BLaER1 (cell line): ENCODE measurements at regions not wholly inside any gene's neighbourhood (a gene's known extent, or its start where the extent isn't known, plus 50 kb on each side); places are given as distances from the start of the nearest gene placed in this dataset.

Experiments used
- H3K27ac ChIP-seq: shearing (Covaris generic); formaldehyde crosslinking; 2 replicates; pipeline ENCODE4 v1.8.1; 2022
- H3K27me3 ChIP-seq: shearing (Covaris generic); formaldehyde crosslinking; 2 replicates; pipeline ENCODE4 v1.8.1; 2022
- H3K36me3 ChIP-seq: shearing (Covaris generic); formaldehyde crosslinking; 2 replicates; pipeline ENCODE4 v1.8.1; 2022
- H3K4me1 ChIP-seq: shearing (Covaris generic); formaldehyde crosslinking; 2 replicates; pipeline ENCODE4 v1.8.1; 2022
- H3K4me2 ChIP-seq: shearing (Covaris generic); formaldehyde crosslinking; 2 replicates; pipeline ENCODE4 v1.8.1; 2022
- H3K4me3 ChIP-seq: shearing (Covaris generic); formaldehyde crosslinking; 2 replicates; pipeline ENCODE4 v1.8.1; 2022
- H3K9ac ChIP-seq: shearing (Covaris generic); formaldehyde crosslinking; 2 replicates; pipeline ENCODE4 v1.8.1; 2022
- H3K9me3 ChIP-seq: shearing (Covaris generic); formaldehyde crosslinking; 2 replicates; pipeline ENCODE4 v1.8.1; 2022
- H4K20me1 ChIP-seq: shearing (Covaris generic); formaldehyde crosslinking; 2 replicates; pipeline ENCODE4 v1.8.1; 2022
- Cebpa-rat ChIP-seq: shearing (Covaris generic); IDR thresholded peaks from 2 replicates; pipeline ENCODE4 v1.8.1; 2022

DNA sequence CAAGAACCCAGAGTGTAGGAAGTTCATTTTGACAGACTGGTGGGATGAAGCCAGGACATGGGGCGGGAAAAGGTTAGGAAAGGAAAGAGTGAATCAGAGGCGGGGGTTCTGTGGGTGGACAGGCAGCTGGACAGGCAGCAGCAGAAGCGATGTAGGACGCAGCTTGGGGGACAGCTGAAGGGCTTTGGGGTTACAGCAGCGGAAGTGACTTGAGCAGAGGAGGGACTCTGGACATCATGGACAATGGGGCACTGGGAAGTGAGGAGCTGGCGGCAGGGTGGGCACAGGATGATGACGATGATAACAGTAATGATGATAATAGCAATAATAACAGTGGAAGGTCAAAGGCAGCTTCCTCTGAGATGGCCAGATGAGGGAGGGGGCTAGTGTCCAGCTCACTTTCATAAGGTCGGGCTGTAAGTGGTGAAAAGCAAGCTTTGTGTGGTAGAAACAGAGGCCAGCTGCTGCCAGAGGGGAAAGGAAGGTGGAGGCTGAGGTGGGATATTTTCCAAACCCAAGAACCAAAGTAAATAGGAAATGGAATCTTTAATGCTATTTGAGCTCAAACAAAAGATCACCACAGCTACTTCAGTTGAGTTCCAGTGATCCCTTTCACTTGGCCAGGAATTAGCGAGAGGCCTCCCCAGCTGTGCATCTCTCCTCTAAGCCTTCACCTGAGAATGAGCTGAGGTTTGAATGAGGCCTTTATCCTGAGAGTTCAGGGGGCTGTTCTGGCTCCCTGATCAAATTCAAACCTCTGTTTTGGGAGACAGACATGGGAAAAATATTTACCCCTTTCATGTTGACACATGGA, 433.5 kb downstream of the DHX35 start:
- Histone ChIP-seq H3K36me3 (no peaks in the 10 kb centered on the region), H3K4me3 (no peak overlapping the region), H3K4me2 (no peak overlapping the region), H3K27me3 (no peaks in the 10 kb centered on the region), H3K4me1 (no peaks in the 10 kb centered on the region), H3K9ac (no peak overlapping the region), H4K20me1 (no peaks in the 10 kb centered on the region), H3K27ac (no peak overlapping the region), H3K9me3 (no peaks in the 10 kb centered on the region)
- no peak for TF ChIP-seq Cebpa-rat

- no peaks in the 10 kb centered on the region for H3K36me3 ChIP-seq
- H3K4me1 ChIP-seq, result no peaks in the 10 kb centered on the region
- H3K9ac ChIP-seq, result no peak overlapping the region
- H4K20me1 ChIP-seq, result no peaks in the 10 kb centered on the region
- no peak overlapping the region for H3K4me3 ChIP-seq
- no peak for TF ChIP-seq Cebpa-rat
- H3K27ac ChIP-seq, result no peak overlapping the region
- H3K9me3 ChIP-seq, result no peaks in the 10 kb centered on the region
- H3K4me2 ChIP-seq, result no peak overlapping the region
- H3K27me3 ChIP-seq, result no peaks in the 10 kb centered on the region
Observed at GRCh38 chr20:39394461-39394860, 432.3 kb downstream of the DHX35 start.

DNA sequence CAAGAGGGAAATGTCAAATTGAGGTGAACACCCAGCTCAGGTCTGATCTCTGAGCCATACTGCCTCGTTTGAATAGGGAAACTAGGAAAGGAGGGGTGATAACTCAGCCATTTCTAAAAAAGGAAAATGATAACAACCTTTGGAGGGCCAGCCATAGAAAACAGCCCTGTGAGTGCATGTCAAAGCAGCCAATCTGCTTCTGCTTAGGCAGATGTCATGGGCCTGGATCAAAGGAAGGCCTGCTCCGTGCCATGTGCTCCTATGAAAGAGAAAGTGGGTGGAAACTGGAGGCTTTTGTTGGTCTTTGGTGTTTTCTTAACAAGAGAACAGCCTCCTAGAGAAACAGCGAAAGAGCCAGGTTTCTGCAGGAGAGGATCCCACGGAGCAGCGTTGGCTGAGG, 428.0 kb downstream of the DHX35 start:
- no peaks in the 10 kb centered on the region for H3K9me3 ChIP-seq
- no peak overlapping the region for H3K9ac ChIP-seq
- H4K20me1 ChIP-seq, result no peaks in the 10 kb centered on the region
- no peak overlapping the region for H3K27ac ChIP-seq
- no peaks in the 10 kb centered on the region for H3K27me3 ChIP-seq
- H3K4me2 ChIP-seq, result no peak overlapping the region
- no peaks in the 10 kb centered on the region for H3K4me1 ChIP-seq
- TF ChIP-seq Cebpa-rat, result no peak
- no peak overlapping the region for H3K4me3 ChIP-seq
- H3K36me3 ChIP-seq, result no peaks in the 10 kb centered on the region

- no peaks in the 10 kb centered on the region for H3K27me3 ChIP-seq
- H3K36me3 ChIP-seq, result no peaks in the 10 kb centered on the region
- no peaks in the 10 kb centered on the region; the same call in 1 of the 2 replicates for H3K4me1 ChIP-seq
- H3K4me2 ChIP-seq, result no peak overlapping the region
- H3K9me3 ChIP-seq, result no peaks in the 10 kb centered on the region
- TF ChIP-seq Cebpa-rat, result no peak
- H3K4me3 ChIP-seq, result no peak overlapping the region
- H3K9ac ChIP-seq, result no peak overlapping the region
- H4K20me1 ChIP-seq, result no peaks in the 10 kb centered on the region
- no peak overlapping the region for H3K27ac ChIP-seq
Observed at GRCh38 chr20:39381595-39381994, 419.5 kb downstream of the DHX35 start.

DNA sequence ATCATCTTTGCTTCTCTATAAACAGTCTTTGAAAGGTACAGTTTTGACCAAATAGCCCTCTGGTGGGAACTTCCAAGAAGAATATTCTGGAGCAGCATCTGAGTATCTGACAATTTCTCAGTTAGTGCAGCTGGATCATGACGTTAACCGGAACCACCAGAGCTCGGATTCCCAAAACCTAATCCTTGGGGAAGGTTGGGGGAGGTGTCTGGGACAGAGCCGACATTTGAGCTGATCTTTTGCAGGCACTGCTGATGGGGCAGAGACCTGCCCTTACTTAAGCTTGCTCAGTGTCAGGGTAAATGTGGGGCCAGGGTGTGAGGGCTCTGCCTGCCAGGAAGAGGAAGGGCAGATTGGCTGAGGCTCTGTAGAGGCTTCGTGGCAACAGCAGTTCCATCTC, 416.6 kb downstream of the DHX35 start:
- Histone ChIP-seq H3K4me3 (no peak overlapping the region), H4K20me1 (no peaks in the 10 kb centered on the region), H3K4me2 (no peak overlapping the region), H3K27ac (no peak overlapping the region), H3K4me1 (no peaks in the 10 kb centered on the region; the same call in 1 of the 2 replicates), H3K36me3 (no peaks in the 10 kb centered on the region), H3K9me3 (no peaks in the 10 kb centered on the region), H3K27me3 (no peaks in the 10 kb centered on the region), H3K9ac (no peak overlapping the region)
- TF ChIP-seq Cebpa-rat, result no peak

DNA sequence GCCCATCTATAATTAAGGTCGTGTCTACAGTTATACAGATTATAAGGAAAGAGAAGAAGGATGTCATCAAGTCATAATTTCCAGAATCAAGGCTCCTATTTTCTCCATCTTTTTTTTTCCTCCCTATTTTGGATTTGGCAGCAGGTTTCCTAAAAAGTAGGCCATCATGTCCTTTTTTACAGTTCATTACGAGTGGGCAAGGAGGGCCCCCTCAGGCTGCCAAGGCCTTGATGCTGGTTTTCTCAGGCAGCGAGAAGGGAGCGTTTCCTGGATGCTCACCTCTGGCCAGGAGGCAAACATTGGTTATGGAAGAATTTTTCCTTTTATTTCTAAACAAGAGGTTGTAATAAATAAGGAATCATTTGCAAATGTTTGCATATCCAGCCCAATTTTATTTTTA, 414.6 kb downstream of the DHX35 start:
- H3K4me3 ChIP-seq, result no peak overlapping the region
- H3K36me3 ChIP-seq, result no peaks in the 10 kb centered on the region
- H3K27me3 ChIP-seq, result no peaks in the 10 kb centered on the region
- H3K4me1 ChIP-seq, result no peaks in the 10 kb centered on the region; the same call in 1 of the 2 replicates
- H3K27ac ChIP-seq, result no peak overlapping the region
- no peaks in the 10 kb centered on the region for H4K20me1 ChIP-seq
- no peak overlapping the region for H3K9ac ChIP-seq
- H3K9me3 ChIP-seq, result no peaks in the 10 kb centered on the region
- H3K4me2 ChIP-seq, result no peak overlapping the region
- no peak for TF ChIP-seq Cebpa-rat

DNA sequence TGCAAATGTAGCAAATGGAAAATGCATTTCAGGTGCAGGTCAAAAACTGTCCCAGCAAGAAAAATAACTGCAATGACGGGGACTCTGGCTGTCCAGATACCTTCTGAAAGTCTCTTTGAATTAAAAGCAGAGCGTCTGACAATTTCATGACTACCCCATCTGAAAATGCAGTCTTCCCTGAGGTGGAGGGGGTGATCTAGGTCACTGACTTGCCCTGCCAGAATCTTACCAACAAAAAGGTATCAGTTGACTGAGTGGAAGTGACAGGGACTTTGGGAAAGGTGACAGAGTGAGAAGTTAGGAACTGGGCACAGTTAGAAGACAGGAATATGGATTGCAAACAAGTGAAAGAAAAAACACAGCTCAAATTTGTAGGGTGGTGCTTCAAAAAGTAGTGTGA, 402.2 kb downstream of the DHX35 start:
- Histone ChIP-seq H3K9ac (no peak overlapping the region), H3K27ac (no peak overlapping the region), H3K4me2 (no peak overlapping the region), H3K27me3 (no peaks in the 10 kb centered on the region), H3K4me3 (no peak overlapping the region), H4K20me1 (no peaks in the 10 kb centered on the region), H3K9me3 (no peaks in the 10 kb centered on the region), H3K36me3 (no peaks in the 10 kb centered on the region), H3K4me1 (no peaks in the 10 kb centered on the region)
- TF ChIP-seq Cebpa-rat, result no peak

GRCh38 chr20:39359981-39360620, 398.0 kb downstream of the DHX35 start:
- no peak overlapping the region for H3K9ac ChIP-seq
- no peaks in the 10 kb centered on the region for H3K9me3 ChIP-seq
- H3K4me3 ChIP-seq, result no peak overlapping the region
- H4K20me1 ChIP-seq, result no peaks in the 10 kb centered on the region
- TF ChIP-seq Cebpa-rat, result no peak
- no peaks in the 10 kb centered on the region for H3K27me3 ChIP-seq
- H3K4me2 ChIP-seq, result no peak overlapping the region
- H3K4me1 ChIP-seq, result peaks cover 11% of the 10 kb centered on the region; the same call in 1 of the 2 replicates
- no peak overlapping the region for H3K27ac ChIP-seq
- H3K36me3 ChIP-seq, result no peaks in the 10 kb centered on the region

GRCh38 chr20:39358052-39358451, 395.9 kb downstream of the DHX35 start:
- H3K4me3 ChIP-seq, result no peak overlapping the region
- H3K36me3 ChIP-seq, result no peaks in the 10 kb centered on the region
- H3K4me2 ChIP-seq, result peak overlapping the region; percentile 2; the same call in 1 of the 2 replicates
- H3K27me3 ChIP-seq, result no peaks in the 10 kb centered on the region
- H4K20me1 ChIP-seq, result no peaks in the 10 kb centered on the region
- no peak overlapping the region for H3K27ac ChIP-seq
- H3K9ac ChIP-seq, result no peak overlapping the region
- no peak for TF ChIP-seq Cebpa-rat
- no peaks in the 10 kb centered on the region for H3K9me3 ChIP-seq
- peaks cover 11% of the 10 kb centered on the region; the same call in 1 of the 2 replicates for H3K4me1 ChIP-seq

DNA sequence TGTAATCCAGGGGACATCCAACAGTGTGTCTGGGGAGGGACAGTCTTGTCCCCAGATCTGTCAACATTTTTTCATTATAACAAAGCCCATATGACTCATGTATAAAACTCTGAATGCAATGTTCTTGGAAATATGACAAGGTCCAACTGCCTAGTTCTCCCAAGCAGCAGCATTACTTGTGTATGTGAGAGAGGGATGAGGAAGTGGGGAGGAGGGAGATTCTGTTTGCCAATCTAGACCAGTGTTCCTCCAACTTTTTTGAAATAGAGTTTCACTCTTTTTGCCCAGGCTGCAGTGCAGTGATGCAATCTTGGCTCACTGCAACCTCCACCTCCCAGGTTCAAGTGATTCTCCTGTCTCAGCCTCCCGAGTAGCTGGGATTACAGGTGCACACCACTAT, 394.8 kb downstream of the DHX35 start:
- H3K4me2 ChIP-seq, result no peak overlapping the region
- H3K36me3 ChIP-seq, result no peaks in the 10 kb centered on the region
- no peak overlapping the region for H3K4me3 ChIP-seq
- no peaks in the 10 kb centered on the region for H3K27me3 ChIP-seq
- H3K9ac ChIP-seq, result no peak overlapping the region
- H3K27ac ChIP-seq, result no peak overlapping the region
- TF ChIP-seq Cebpa-rat, result no peak
- H4K20me1 ChIP-seq, result no peaks in the 10 kb centered on the region
- H3K4me1 ChIP-seq, result peaks cover 11% of the 10 kb centered on the region; the same call in 1 of the 2 replicates
- H3K9me3 ChIP-seq, result no peaks in the 10 kb centered on the region
